ENCODE measurements at regions not wholly inside any gene's neighbourhood (a gene's known extent, or its start where the extent isn't known, plus 50 kb on each side); places are given as distances from the start of the nearest gene placed in this dataset.

DNA sequence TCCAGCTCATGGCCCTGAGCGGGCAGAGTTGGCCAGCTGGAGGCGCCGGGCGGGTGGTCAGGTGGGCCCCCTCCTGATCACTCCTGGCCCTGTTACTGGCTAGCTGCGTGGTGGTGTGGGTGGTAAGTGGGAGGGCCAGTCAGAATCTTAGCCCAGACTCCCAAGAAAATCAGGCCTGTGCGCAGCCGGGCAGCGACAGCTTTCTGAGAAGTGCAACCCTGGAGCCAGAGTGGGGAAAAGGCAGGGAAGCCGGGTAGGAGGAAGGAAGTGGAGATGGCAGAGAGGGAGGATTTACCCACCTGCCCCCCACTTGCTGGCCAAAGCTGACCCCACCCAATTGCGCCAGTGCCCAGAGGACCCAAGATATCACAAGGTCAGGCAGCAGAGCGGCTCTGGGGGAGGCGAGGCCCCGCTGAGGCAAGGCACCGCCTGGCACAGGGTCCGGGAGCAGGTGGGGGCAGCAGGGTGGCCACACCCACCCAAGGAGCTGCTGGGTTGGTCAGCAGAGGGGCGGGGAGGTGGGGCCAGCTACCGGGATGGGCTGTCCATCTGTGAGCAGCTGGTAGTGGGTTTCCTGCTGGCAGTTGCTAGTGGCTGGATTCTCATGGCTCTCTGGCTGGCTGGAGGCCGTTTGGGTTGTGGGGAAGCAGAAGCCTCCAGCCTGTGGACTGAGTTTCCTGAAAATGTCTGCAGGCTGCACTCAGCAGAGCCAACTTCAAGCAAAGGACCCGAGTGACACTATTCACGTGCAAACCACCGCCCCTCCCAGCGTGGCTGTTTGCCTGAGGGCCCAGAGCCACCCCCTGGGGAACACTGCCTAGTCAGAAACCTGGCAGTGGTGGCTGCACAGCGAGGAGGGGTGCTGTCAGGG, 196.4 kb downstream of the IGLL1 start:
- Histone ChIP-seq H3K4me2 (ENCODE audit: insufficient read depth, low read length) (no peak overlapping the region), H3K36me3 (ENCODE audit: control insufficient read depth, insufficient read depth, low read length) (no peaks in the 10 kb centered on the region), H3K4me3 (no peak overlapping the region), H3K4me1 (replicated peaks in 1 of 2; ENCODE audit: control insufficient read depth in 2 of 2, insufficient read depth in 2 of 2, low read length in 2 of 2) (peaks cover 0 to 24% of the 10 kb centered on the region in 2 experiments; a peak in 2 of 5 replicates), H3K27me3 (ENCODE audit: control insufficient read depth in 2 of 2, insufficient read depth in 2 of 2, low read length in 2 of 2) (peaks cover 0 to 5% of the 10 kb centered on the region in 2 experiments; a peak in 1 of 5 replicates), H3K79me2 (ENCODE audit: control insufficient read depth, insufficient read depth, low read length) (no peaks in the 10 kb centered on the region), H2AFZ (ENCODE audit: low read depth, low read length) (no peak overlapping the region), H3K9me3 (replicated peaks; ENCODE audit: control insufficient read depth, insufficient read depth, low read depth, low read length) (no peaks in the 10 kb centered on the region), H4K20me1 (replicated peaks; ENCODE audit: control insufficient read depth, insufficient read depth, low read length) (0 out of 2 replicates have a peak, but pooled peaks cover 7% of the 10 kb centered on the region), H3K9me1 (ENCODE audit: control insufficient read depth, insufficient read depth, low read length) (no peaks in the 10 kb centered on the region), H3K9ac (ENCODE audit: insufficient read depth in 1 of 2, low read depth in 2 of 2, low read length in 2 of 2) (no peak overlapping the region), H3K27ac (ENCODE audit: extremely low read depth, low read depth, low read length) (no peak overlapping the region)
- intact Hi-C loops (cut with micrococcal nuclease) = no loop called here
- WGBS (ENCODE audit: insufficient coverage, low coverage, missing lambda C conversion rate) = 0% methylated on average over 16 of the region's 23 CpGs
- ATAC-seq (no peak), FAIRE-seq (no peak), DNase-seq (ENCODE audit: extremely low read depth in 1 of 4, low spot score in 3 of 4) (no peak)
- ChIA-PET POLR2A (no interaction called here), CTCF (ENCODE audit: low intra/inter-chr PET ratio) (interaction anchor here (1.1 kb wide), 1 partner anchor 424 kb away, joined by 4 read pairs; no protein-coding TSS in a partner anchor)
- in situ Hi-C loops (cut with MboI) = loop anchor here (10.0 to 25.0 kb wide), 2 partner anchors 79 to 421 kb away; no protein-coding TSS in a partner anchor
- BruUV-seq (replicated peaks) = no TSS peak
- TF ChIP-seq MEIS2 (IDR thresholded peaks at IDR 0.05; ENCODE audit: partially characterized antibody) (no peak), C11orf30 (IDR thresholded peaks at IDR 0.05; ENCODE audit: low read depth) (no peak), ZNF699 (CRISPR knock-in tag; IDR thresholded peaks at IDR 0.05; ENCODE audit: insufficient replicate concordance) (no peak), MXI1 (IDR thresholded peaks at IDR 0.05; ENCODE audit: low read depth, low read length) (no peak), MEF2A (IDR thresholded peaks at IDR 0.05; ENCODE audit: control insufficient read depth, low read depth, low read length) (no peak), ZNF263 (CRISPR knock-in tag; IDR thresholded peaks at IDR 0.05; ENCODE audit: borderline replicate concordance) (no peak), ATF7 (IDR thresholded peaks at IDR 0.05) (no peak), HDAC1 (IDR thresholded peaks at IDR 0.05) (no peak), POU5F1 (IDR thresholded peaks at IDR 0.05; ENCODE audit: borderline replicate concordance, low read depth, low read length, partially characterized antibody) (no peak), ZNF282 (CRISPR knock-in tag; IDR thresholded peaks at IDR 0.05) (no peak)
- TF ChIP-seq, protein P1, sequence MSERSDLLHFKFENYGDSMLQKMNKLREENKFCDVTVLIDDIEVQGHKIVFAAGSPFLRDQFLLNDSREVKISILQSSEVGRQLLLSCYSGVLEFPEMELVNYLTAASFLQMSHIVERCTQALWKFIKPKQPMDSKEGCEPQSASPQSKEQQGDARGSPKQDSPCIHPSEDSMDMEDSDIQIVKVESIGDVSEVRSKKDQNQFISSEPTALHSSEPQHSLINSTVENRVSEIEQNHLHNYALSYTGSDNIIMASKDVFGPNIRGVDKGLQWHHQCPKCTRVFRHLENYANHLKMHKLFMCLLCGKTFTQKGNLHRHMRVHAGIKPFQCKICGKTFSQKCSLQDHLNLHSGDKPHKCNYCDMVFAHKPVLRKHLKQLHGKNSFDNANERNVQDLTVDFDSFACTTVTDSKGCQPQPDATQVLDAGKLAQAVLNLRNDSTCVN (CRISPR knock-in tag; IDR thresholded peaks at IDR 0.05) = no peak
- TF ChIP-seq, protein P2, sequence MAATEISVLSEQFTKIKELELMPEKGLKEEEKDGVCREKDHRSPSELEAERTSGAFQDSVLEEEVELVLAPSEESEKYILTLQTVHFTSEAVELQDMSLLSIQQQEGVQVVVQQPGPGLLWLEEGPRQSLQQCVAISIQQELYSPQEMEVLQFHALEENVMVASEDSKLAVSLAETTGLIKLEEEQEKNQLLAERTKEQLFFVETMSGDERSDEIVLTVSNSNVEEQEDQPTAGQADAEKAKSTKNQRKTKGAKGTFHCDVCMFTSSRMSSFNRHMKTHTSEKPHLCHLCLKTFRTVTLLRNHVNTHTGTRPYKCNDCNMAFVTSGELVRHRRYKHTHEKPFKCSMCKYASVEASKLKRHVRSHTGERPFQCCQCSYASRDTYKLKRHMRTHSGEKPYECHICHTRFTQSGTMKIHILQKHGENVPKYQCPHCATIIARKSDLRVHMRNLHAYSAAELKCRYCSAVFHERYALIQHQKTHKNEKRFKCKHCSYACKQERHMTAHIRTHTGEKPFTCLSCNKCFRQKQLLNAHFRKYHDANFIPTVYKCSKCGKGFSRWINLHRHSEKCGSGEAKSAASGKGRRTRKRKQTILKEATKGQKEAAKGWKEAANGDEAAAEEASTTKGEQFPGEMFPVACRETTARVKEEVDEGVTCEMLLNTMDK (IDR thresholded peaks at IDR 0.05; ENCODE audit: borderline replicate concordance, insufficient read depth, low read depth, low read length, poor library complexity, severe bottlenecking) = no peak
- TF ChIP-seq, protein P3, sequence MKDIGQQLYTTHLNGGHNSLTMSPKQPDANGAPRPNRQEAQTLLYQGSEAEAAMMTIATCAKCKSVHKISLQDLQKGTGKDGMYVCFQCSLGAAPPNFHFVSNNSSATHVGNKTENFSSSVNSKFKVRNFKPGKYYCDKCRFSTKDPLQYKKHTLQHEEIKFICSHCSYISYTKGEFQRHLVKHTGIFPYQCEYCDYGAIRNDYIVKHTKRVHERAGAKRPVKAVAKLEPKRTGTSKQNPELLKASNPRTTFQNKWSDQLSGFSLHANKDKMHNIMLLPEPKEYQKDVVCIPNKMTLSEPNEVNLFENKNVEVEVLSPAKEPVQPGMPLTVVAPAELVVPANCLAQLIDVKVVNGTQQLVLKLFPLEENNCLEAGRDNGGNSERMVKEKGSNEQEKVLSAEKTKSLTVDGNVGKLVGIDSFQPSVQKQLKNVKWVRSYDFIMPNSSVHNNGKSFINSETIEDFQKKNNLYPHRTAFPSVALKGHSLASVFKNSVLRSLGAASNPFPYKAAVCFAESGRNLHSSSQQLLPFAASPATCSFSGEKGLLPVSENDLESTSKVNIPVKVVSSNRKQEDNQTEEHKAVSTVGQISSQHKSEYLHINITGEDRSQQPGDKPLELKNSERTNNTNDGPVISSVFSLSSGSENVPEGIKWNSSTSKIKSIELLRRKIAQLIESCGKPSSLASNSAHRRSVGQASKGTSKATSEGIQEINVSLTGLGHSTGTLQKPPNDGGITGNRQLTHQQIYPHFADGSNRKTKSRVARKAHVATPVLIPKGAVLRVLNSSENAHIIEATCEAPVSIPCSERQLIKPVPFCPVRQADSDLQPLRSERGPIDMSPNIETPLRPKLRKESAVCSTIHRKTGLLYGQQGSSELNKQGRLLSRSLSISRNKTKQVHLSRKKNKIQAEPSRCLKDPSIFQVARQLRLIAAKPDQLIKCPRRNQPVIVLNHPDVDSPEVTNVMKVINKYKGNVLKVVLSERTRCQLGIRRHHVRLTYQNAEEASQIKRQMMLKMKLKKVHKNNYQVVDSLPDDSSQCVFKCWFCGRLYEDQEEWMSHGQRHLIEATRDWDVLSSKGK (CRISPR knock-in tag; IDR thresholded peaks at IDR 0.05) = no peak

All from K562 (cell line).